ENCODE measurements at regions not wholly inside any gene's neighbourhood (a gene's known extent, or its start where the extent isn't known, plus 50 kb on each side); places are given as distances from the start of the nearest gene placed in this dataset.

GRCh38 chr6:125510405-125510804 is 208.6 kb upstream of the HDDC2 start:
- H3K27me3 Mint-ChIP-seq, result peaks cover 0 to 39% (median 5%) of the 10 kb centered on the region in 5 donors
- DNase-seq, result no peak
- H3K27ac Mint-ChIP-seq, result no peak overlapping the region
- H3K4me3 Mint-ChIP-seq, result no peak overlapping the region
- POLR2A ChIA-PET, result no interaction called here
- no peaks in the 10 kb centered on the region for H3K4me1 Mint-ChIP-seq
- no peak for ATAC-seq
- peaks cover 0 to 5% (median 0%) of the 10 kb centered on the region in 3 donors for H3K36me3 Mint-ChIP-seq
- H3K9me3 Mint-ChIP-seq, result peaks cover 0 to 13% (median 2%) of the 10 kb centered on the region in 9 donors

- H3K4me1 Mint-ChIP-seq, result no peaks in the 10 kb centered on the region
- H3K27ac Mint-ChIP-seq, result no peak overlapping the region
- ATAC-seq (no peak), DNase-seq (no peak)
- H3K4me3 Mint-ChIP-seq, result no peak overlapping the region
- H3K27me3 Mint-ChIP-seq, result peaks cover 0 to 46% (median 9%) of the 10 kb centered on the region in 5 donors
- H3K36me3 Mint-ChIP-seq, result peaks cover 0 to 17% (median 0%) of the 10 kb centered on the region in 3 donors
- POLR2A ChIA-PET, result no interaction called here
- peaks cover 4 to 27% (median 12%) of the 10 kb centered on the region in 9 donors for H3K9me3 Mint-ChIP-seq
Observed at GRCh38 chr6:125511809-125512396, 210.1 kb upstream of the HDDC2 start.

GRCh38 chr6:125512621-125513020 is 210.9 kb upstream of the HDDC2 start:
- H3K27ac Mint-ChIP-seq, result no peak overlapping the region
- peaks cover 0 to 38% (median 9%) of the 10 kb centered on the region in 5 donors for H3K27me3 Mint-ChIP-seq
- no peaks in the 10 kb centered on the region for H3K4me1 Mint-ChIP-seq
- no peak overlapping the region for H3K4me3 Mint-ChIP-seq
- H3K36me3 Mint-ChIP-seq, result peaks cover 0 to 17% (median 0%) of the 10 kb centered on the region in 3 donors
- ATAC-seq (no peak), DNase-seq (no peak)
- peaks cover 5 to 32% (median 15%) of the 10 kb centered on the region in 9 donors for H3K9me3 Mint-ChIP-seq
- POLR2A ChIA-PET, result no interaction called here

GRCh38 chr6:125513978-125514377 is 212.2 kb upstream of the HDDC2 start:
- no peaks in the 10 kb centered on the region for H3K4me1 Mint-ChIP-seq
- DNase-seq (no peak), ATAC-seq (no peak)
- H3K4me3 Mint-ChIP-seq, result no peak overlapping the region
- H3K36me3 Mint-ChIP-seq, result peaks cover 0 to 17% (median 0%) of the 10 kb centered on the region in 3 donors
- H3K27me3 Mint-ChIP-seq, result peaks cover 3 to 31% (median 7%) of the 10 kb centered on the region in 5 donors
- POLR2A ChIA-PET, result no interaction called here
- no peak overlapping the region for H3K27ac Mint-ChIP-seq
- peaks cover 5 to 32% (median 15%) of the 10 kb centered on the region in 9 donors for H3K9me3 Mint-ChIP-seq

- Mint-ChIP-seq H3K36me3 (peaks cover 0 to 17% (median 0%) of the 10 kb centered on the region in 3 donors), H3K4me1 (no peaks in the 10 kb centered on the region)
Observed at GRCh38 chr6:125516644-125517043, 214.9 kb upstream of the HDDC2 start.

GRCh38 chr6:125519367-125519766 is 217.6 kb upstream of the HDDC2 start:
- H3K27me3 Mint-ChIP-seq, result peaks cover 3 to 36% (median 11%) of the 10 kb centered on the region in 5 donors
- POLR2A ChIA-PET, result no interaction called here
- peaks cover 5 to 26% (median 13%) of the 10 kb centered on the region in 9 donors for H3K9me3 Mint-ChIP-seq
- no peak overlapping the region for H3K4me3 Mint-ChIP-seq
- DNase-seq (no peak), ATAC-seq (no peak)
- H3K27ac Mint-ChIP-seq, result no peak overlapping the region
- H3K36me3 Mint-ChIP-seq, result peaks cover 0 to 17% (median 0%) of the 10 kb centered on the region in 3 donors
- no peaks in the 10 kb centered on the region for H3K4me1 Mint-ChIP-seq

More at GRCh38 chr6:125516644-125517043, 214.9 kb upstream of the HDDC2 start:
- POLR2A ChIA-PET, result no interaction called here
- peaks cover 0 to 38% (median 8%) of the 10 kb centered on the region in 5 donors for H3K27me3 Mint-ChIP-seq
- ATAC-seq (no peak), DNase-seq (no peak)
- no peak overlapping the region for H3K4me3 Mint-ChIP-seq
- H3K9me3 Mint-ChIP-seq, result peaks cover 5 to 32% (median 15%) of the 10 kb centered on the region in 9 donors
- H3K27ac Mint-ChIP-seq, result no peak overlapping the region

- Mint-ChIP-seq H3K27me3 (peaks cover 20 to 52% (median 27%) of the 10 kb centered on the region in 5 donors), H3K27ac (no peak overlapping the region), H3K4me1 (no peaks in the 10 kb centered on the region), H3K36me3 (no peaks in the 10 kb centered on the region), H3K9me3 (peaks cover 0 to 2% (median 0%) of the 10 kb centered on the region in 9 donors), H3K4me3 (no peak overlapping the region)
- POLR2A ChIA-PET, result no interaction called here
- ATAC-seq (no peak), DNase-seq (no peak)
Observed at GRCh38 chr6:125524356-125524755, 222.6 kb upstream of the HDDC2 start.

GRCh38 chr6:125526007-125526720 is 223.3 kb upstream of the HEY2 start:
- DNase-seq (no peak), ATAC-seq (no peak)
- Mint-ChIP-seq H3K27me3 (peaks cover 27 to 49% (median 29%) of the 10 kb centered on the region in 5 donors), H3K36me3 (no peaks in the 10 kb centered on the region), H3K4me3 (no peak overlapping the region), H3K27ac (no peak overlapping the region), H3K9me3 (peaks cover 0 to 2% (median 0%) of the 10 kb centered on the region in 9 donors), H3K4me1 (no peaks in the 10 kb centered on the region)
- POLR2A ChIA-PET, result no interaction called here

- Mint-ChIP-seq H3K27ac (no peak overlapping the region), H3K36me3 (no peaks in the 10 kb centered on the region), H3K27me3 (peaks cover 31 to 64% (median 34%) of the 10 kb centered on the region in 5 donors), H3K4me3 (no peak overlapping the region), H3K4me1 (peaks cover 0 to 3% (median 0%) of the 10 kb centered on the region in 4 donors), H3K9me3 (peaks cover 0 to 2% (median 0%) of the 10 kb centered on the region in 9 donors)
- POLR2A ChIA-PET, result no interaction called here
- ATAC-seq (no peak), DNase-seq (no peak)
Observed at GRCh38 chr6:125528621-125529041, 220.8 kb upstream of the HEY2 start.

- H3K27ac Mint-ChIP-seq, result no peak overlapping the region
- H3K27me3 Mint-ChIP-seq, result peaks cover 32 to 68% (median 36%) of the 10 kb centered on the region in 5 donors
- H3K4me1 Mint-ChIP-seq, result peaks cover 0 to 3% (median 0%) of the 10 kb centered on the region in 4 donors
- H3K4me3 Mint-ChIP-seq, result no peak overlapping the region
- ATAC-seq (no peak), DNase-seq (no peak)
- peaks cover 0 to 2% (median 0%) of the 10 kb centered on the region in 9 donors for H3K9me3 Mint-ChIP-seq
- H3K36me3 Mint-ChIP-seq, result no peaks in the 10 kb centered on the region
- POLR2A ChIA-PET, result no interaction called here
Observed at GRCh38 chr6:125529061-125529460, 220.4 kb upstream of the HEY2 start.

GRCh38 chr6:125533710-125534397 is 215.6 kb upstream of the HEY2 start:
- Mint-ChIP-seq H3K27ac (no peak overlapping the region), H3K4me3 (no peak overlapping the region), H3K4me1 (peaks cover 0 to 3% (median 0%) of the 10 kb centered on the region in 4 donors), H3K36me3 (no peaks in the 10 kb centered on the region), H3K27me3 (peaks cover 23 to 78% (median 43%) of the 10 kb centered on the region in 5 donors), H3K9me3 (no peaks in the 10 kb centered on the region)
- POLR2A ChIA-PET, result no interaction called here
- ATAC-seq (no peak), DNase-seq (no peak)

GRCh38 chr6:125534430-125535263 is 214.8 kb upstream of the HEY2 start:
- no peak overlapping the region for H3K27ac Mint-ChIP-seq
- H3K4me3 Mint-ChIP-seq, result no peak overlapping the region

More at GRCh38 chr6:125534430-125535263, 214.8 kb upstream of the HEY2 start:
- DNase-seq, result no peak
- Mint-ChIP-seq H3K4me1 (peaks cover 0 to 3% (median 0%) of the 10 kb centered on the region in 4 donors), H3K9me3 (no peaks in the 10 kb centered on the region), H3K36me3 (no peaks in the 10 kb centered on the region), H3K27me3 (peaks cover 23 to 74% (median 41%) of the 10 kb centered on the region in 5 donors)
- no peak for ATAC-seq
- POLR2A ChIA-PET, result no interaction called here

All from naive thymus-derived CD8-positive, alpha-beta T cell (primary cell).